Activated B cell treated with CpG ODN at 0.5 μM for 24 hours (primary cell): ENCODE measurements at regions not wholly inside any gene's neighbourhood (a gene's known extent, or its start where the extent isn't known, plus 50 kb on each side); places are given as distances from the start of the nearest gene placed in this dataset.
"Not testable (repeated sequence)": the region's sequence is repeated elsewhere in the genome, so short reads cannot be mapped to it uniquely, and the experiment has no call there.

Experiments used
- ATAC-seq: fragments of 200-7000 bp; cut with Tn5 transposase; one replicate; pipeline ENCODE4 v1.10.0; 2021; ENCODE audit warnings: low read depth, mild to moderate bottlenecking, moderate library complexity
- CTCF ChIA-PET: fragments of 350-600 bp; sonication (Branson Sonifier 250); formaldehyde crosslinking; loops from one replicate; lab custom pipeline; 2021; ENCODE audit warnings: antibody characterized with exemption; lab: Charles Lee
- POLR2A ChIA-PET: fragments of 350-600 bp; sonication (Branson Sonifier 250); formaldehyde crosslinking; loops from one replicate; lab custom pipeline; 2021; ENCODE audit warnings: antibody characterized with exemption; lab: Charles Lee
- DNase-seq: peaks from one replicate; pipeline ENCODE4 v3.0.0; 2022
- H3K27ac Mint-ChIP-seq: one replicate; pipeline ENCODE4 v1.8.0; 2020; ENCODE audit warnings: mixed read lengths
- H3K27me3 Mint-ChIP-seq: one replicate; pipeline ENCODE4 v1.8.0; 2021; ENCODE audit warnings: mixed read lengths
- H3K36me3 Mint-ChIP-seq: one replicate; pipeline ENCODE4 v1.8.0; 2021; ENCODE audit warnings: low read depth, mixed read lengths
- H3K4me1 Mint-ChIP-seq: one replicate; pipeline ENCODE4 v1.8.0; 2021; ENCODE audit warnings: mixed read lengths
- H3K4me3 Mint-ChIP-seq: one replicate; pipeline ENCODE4 v1.8.0; 2020; ENCODE audit warnings: mild to moderate bottlenecking, mixed read lengths
- H3K9me3 Mint-ChIP-seq: one replicate; pipeline ENCODE4 v1.8.0; 2020; ENCODE audit warnings: mixed read lengths
- CTCF ChIP-seq: fragments of 200-600 bp; IDR thresholded peaks from one replicate; pipeline ENCODE4 v1.8.0; 2022; ENCODE audit warnings: antibody characterized with exemption, mild to moderate bottlenecking
- intact Hi-C: fragments of 100-400 bp; cut with micrococcal nuclease; formaldehyde crosslinking; loops from one replicate; pipeline ENCODE4 v1.15.1; 2024

DNA sequence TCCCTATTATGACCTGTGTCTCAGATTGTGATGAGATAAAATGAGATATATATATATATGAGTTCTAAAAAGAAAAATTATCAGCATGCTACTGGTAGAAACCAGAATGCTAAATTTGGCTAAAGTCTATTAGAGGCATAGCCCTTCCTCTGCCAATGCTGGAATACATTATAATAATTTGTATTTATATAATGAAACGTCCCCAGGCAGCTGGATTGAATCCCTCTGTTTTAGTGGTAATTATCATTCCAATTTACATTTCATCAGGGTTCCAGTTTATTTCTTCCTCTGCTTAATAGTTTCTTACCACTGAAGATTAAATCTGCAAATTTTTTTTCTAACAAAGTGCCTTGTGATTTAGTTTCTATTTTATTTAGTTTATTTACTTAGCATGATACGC is 71.8 kb upstream of the ABI1 start:
- no peak for TF ChIP-seq CTCF
- ChIA-PET POLR2A (no interaction called here), CTCF (no interaction called here)
- intact Hi-C loops = no loop called here
- no peak for ATAC-seq
- Mint-ChIP-seq H3K4me1 (peaks cover 7% of the 10 kb centered on the region), H3K36me3 (no peaks in the 10 kb centered on the region), H3K9me3 (no peaks in the 10 kb centered on the region), H3K4me3 (no peak overlapping the region), H3K27ac (no peak overlapping the region), H3K27me3 (no peaks in the 10 kb centered on the region)
- no peak for DNase-seq

DNA sequence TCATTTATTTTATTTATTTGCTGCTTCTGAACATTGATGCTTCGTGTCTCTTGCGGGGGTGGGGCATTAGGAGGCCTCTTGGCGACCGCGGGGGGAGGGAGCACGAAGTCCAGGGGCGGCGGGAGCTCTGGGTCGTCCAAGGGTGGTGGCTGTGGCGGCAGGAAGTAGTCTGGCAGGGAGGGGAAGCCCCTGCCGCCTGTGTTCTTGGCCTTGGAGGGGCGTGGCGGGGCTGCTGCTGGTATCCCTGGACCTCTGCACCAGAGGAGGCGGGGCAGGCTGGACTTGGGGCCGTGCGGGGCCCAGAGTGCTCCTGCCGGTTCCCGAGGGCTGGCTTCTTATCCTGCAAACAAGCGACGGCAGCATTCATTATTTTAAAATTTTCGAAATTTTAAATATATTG is 70.5 kb upstream of the ABI1 start:
- intact Hi-C loops = no loop called here
- POLR2A ChIA-PET = no interaction called here
- Mint-ChIP-seq H3K9me3 (no peaks in the 10 kb centered on the region), H3K4me3 (no peak overlapping the region), H3K36me3 (no peaks in the 10 kb centered on the region), H3K27ac (no peak overlapping the region), H3K27me3 (peaks cover 4% of the 10 kb centered on the region), H3K4me1 (peaks cover 6% of the 10 kb centered on the region)
- no peak for DNase-seq
- peak; percentile 64 for ATAC-seq
- no peak for TF ChIP-seq CTCF
- CTCF ChIA-PET = no interaction called here

DNA sequence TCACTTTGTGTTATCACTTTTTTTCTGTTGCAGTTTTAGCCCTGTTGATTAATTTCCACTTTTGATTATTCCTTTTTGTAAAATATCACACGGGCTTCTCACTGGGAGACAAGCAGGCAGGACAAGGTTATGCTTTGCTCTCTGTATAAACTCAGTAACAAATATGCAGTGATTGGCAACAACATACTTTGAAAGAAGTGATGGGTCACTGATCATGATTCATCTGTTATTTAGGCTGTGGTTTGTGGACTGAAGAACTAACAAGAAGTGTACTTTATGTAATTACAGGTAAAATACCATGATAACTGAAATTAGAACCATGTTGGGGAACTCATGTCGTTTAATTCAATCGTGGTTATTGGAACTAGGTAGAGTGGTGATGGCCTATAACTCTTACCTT is 62.1 kb upstream of the ABI1 start:
- H3K4me3 Mint-ChIP-seq, H3K36me3 Mint-ChIP-seq, DNase-seq, POLR2A ChIA-PET, H3K4me1 Mint-ChIP-seq, CTCF ChIA-PET, ATAC-seq, H3K27me3 Mint-ChIP-seq, H3K27ac Mint-ChIP-seq, H3K9me3 Mint-ChIP-seq, intact Hi-C loops: not testable (repeated sequence)

DNA sequence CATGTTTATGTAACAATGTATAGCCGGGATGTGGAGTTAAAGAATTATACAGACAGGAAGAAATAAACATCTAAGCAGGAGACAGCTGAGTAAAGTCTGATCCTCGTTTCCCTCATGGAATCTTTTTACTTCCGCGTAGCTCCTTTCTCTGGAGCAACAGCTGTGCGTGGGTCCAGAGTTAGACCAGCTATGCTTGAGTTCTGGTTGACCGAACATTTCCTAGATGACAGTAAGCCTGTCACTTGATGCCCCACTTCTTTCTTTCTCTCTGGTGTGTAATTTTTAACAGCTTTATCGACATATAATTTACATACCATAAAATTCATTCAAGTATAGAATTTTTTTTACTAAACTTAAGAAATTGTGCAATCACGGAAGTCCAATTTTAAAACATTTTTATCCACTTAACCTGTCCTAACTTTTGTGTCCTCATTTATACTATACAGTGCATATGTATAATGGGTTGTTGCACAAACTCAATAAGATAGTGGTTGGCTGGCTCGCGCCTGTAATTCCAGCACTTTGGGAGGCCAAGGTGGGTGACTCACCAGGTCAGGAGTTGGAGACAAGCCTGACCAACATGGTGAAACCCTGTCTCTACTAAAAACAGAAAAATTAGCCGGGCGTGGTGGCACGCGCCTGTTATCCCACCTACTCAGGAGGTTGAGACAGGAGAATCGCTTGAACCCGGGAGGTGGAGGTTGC is 58.5 kb upstream of the ABI1 start:
- intact Hi-C loops, H3K4me3 Mint-ChIP-seq, H3K4me1 Mint-ChIP-seq, ATAC-seq, H3K36me3 Mint-ChIP-seq, CTCF ChIA-PET, H3K9me3 Mint-ChIP-seq, POLR2A ChIA-PET, H3K27me3 Mint-ChIP-seq, DNase-seq, H3K27ac Mint-ChIP-seq: not testable (repeated sequence)

DNA sequence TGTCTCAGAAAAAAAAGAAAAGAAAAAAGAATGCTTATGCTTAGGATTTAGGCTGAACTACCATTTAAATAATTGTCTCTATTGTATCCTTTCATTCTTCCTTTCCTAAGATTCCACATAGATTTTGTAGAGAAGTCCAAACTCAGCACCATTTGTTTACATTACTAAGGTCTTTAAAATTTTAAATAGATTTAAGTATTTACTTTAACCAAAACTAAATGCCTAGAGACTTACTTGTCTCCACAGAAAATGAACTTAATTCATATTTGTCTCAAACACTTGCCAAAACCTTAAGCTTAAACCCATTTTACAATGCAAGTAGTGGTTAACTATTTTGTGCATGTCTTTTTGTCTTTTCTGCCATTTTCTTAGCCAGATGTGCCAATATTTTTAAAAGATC is 54.1 kb upstream of the ABI1 start:
- Mint-ChIP-seq H3K36me3 (no peaks in the 10 kb centered on the region), H3K4me3 (no peak overlapping the region), H3K27ac (no peak overlapping the region), H3K4me1 (peaks cover 10% of the 10 kb centered on the region), H3K27me3 (peaks cover 1% of the 10 kb centered on the region), H3K9me3 (no peaks in the 10 kb centered on the region)
- ChIA-PET CTCF (no interaction called here), POLR2A (no interaction called here)
- TF ChIP-seq CTCF = no peak
- ATAC-seq (no peak), DNase-seq (no peak)
- intact Hi-C loops = no loop called here

- ATAC-seq (peak; percentile 45), DNase-seq (no peak)
- no peaks in the 10 kb centered on the region for H3K9me3 Mint-ChIP-seq
- H3K4me1 Mint-ChIP-seq = peaks cover 10% of the 10 kb centered on the region
- no peak overlapping the region for H3K4me3 Mint-ChIP-seq
- H3K27me3 Mint-ChIP-seq = no peaks in the 10 kb centered on the region
- H3K27ac Mint-ChIP-seq = peak overlapping the region; percentile 2
- POLR2A ChIA-PET = no interaction called here
- intact Hi-C loops = no loop called here
- CTCF ChIA-PET = no interaction called here
- TF ChIP-seq CTCF = no peak
- H3K36me3 Mint-ChIP-seq = no peaks in the 10 kb centered on the region
These were observed 51.2 kb upstream of the ABI1 start for GRCh38 chr10:26911811-26912461.
